ENCODE measurements at regions not wholly inside any gene's neighbourhood (a gene's known extent, or its start where the extent isn't known, plus 50 kb on each side); places are given as distances from the start of the nearest gene placed in this dataset.
A peak's percentile ranks its signal among the peaks of the same experiment; 100 is the strongest.

DNA sequence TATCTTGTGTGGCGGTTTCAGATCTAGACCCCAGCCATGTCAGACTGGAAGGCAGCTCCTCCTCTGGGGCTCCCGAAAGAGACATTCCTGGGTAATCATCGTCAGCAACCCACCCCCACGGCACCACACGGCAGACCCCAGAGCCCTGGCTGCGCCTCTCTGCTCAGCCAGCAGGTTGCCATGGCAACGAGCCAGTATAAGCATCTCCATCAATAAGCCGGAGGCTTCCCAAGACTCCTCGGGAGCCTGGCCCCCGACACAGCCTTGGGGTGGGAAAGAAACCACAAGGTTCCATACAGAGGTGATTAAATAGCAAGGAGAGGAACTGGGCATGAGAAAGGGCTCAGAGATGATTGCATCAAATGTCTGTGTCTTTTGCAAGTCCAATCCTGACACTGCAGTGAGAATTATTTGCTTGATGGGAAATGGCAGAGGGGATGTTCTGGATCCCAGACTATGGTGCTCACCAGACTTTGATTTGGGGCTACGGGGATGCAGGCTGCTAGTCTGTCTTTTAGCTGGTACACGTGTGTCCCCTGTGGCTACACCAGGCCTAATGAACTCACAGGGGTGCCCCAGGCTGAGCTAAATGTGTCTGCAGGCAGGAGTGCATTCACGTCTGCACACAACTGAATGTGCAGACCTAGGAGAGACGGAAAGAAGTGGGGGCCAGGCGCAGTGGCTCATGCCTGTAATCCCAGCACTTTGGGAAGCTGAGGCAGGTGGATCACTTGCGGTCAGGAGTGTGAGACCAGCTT, 320.5 kb upstream of the TNRC6C start:
- no peak for DNase-seq

DNA sequence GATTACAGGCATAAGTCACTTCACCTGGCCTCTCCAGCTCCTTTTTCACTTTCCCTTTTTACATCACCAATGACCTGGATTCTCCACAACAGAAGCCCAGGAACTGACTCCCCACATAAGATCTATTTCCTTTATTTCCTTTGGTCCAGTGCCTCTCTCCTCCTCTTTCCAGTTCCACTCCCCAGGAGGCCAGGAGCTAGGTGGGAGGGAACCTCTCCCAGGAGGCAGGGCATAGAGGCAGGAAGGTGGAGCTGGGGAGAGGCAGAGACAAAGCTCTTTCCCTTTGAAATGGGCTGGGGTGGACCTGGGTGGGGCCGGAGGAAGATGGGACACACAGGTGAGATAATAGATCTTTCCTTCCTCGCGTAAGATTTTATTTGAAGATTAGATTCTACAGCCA, 318.3 kb upstream of the TNRC6C start:
- DNase-seq, result no peak

DNA sequence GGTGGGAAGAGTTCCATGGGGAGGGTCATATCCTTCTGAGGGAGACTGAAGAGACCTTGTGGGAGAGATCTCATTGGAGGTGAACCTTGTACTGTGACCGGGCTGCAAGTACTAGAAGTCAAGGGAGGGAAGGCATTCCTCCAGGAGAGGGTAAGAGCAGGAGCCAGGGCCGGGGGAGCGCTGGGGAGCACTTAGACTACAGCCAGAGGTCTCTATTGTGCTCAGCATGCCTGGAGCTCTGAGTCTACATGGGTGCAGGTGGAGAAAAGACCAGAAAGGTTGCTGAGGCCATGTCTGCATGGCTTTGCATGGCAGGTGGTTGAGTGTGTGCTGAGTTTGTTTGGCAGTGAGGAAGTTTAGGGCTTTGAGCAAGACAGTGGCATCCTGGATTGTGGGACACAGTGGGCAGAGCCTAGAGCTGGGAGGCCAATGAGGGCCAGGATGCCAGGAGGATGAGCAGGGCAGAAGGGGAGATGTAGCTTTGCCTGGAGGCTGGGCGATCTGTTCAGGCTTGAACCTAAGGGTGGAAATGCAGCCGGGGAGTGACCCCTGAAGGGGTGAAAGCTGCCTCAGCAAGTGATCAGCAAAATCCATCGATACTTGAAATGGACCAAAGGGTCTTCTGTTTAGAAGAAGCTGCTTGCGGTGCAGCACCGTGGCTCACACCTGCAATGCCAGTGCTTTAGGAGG, 317.4 kb upstream of the TNRC6C start:
- no peak for DNase-seq

DNA sequence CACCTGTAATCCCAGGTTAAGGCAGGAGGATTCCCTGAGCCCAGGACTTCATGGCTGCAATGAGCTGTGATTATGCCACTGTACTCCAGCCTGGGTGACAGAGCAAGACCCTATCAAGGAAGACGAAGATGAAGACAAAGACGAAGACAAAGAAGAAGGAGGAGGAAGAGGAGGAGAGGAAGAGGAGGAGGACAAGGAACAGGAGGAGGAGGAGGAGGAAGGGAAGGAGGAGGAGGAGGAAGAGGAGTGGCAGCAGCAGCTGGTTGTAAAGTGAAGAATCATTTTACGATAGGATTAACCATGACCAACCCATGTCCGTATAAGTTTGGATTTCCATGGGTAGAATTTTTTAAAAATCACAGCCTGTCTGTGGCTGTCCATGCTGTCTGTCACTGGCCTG, 316.8 kb upstream of the TNRC6C start:
- no peak for DNase-seq

DNA sequence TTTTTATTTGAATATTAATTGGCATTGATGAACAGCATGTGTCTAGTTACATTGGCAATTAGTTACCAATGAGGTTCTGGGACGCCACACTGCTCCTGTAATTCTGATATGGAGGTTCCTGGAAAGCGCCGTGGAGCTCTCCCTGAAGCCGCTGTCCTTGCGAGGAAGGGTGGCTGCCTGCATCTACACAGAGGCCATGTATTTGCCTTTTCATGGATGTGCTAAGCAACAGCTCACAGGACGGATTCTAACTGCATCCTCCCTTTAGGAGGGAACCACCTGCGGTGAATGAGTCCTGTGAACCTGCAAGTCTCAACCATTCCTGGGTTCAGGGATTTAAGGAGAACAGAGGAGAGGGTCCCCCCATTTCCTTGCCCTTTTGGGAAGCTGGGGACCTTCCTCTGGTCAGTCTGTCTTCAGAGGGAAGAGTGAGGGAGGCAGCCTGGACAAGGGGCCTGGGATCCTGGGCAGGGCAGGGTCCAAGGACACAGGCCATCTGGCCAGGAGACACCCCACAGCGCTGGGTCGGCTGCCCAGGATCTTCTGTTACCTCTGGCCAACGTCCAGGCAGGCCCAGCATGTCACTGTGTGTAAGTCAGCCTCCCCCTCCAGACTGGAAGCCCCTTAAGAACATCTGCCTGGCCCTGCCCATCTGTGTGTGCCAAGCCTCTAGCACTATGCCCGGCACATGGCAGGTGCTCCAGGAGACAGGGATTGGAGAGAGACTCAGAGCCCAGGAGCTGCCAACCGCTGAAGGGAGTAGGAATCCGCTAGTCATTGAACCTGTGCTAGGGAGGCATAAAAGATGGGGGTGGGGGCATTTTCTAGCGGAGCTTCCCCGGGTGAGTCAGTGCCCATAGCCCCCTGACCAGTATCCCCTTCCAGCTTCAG, 314.1 kb upstream of the TNRC6C start:
- DNase-seq, result no peak

DNA sequence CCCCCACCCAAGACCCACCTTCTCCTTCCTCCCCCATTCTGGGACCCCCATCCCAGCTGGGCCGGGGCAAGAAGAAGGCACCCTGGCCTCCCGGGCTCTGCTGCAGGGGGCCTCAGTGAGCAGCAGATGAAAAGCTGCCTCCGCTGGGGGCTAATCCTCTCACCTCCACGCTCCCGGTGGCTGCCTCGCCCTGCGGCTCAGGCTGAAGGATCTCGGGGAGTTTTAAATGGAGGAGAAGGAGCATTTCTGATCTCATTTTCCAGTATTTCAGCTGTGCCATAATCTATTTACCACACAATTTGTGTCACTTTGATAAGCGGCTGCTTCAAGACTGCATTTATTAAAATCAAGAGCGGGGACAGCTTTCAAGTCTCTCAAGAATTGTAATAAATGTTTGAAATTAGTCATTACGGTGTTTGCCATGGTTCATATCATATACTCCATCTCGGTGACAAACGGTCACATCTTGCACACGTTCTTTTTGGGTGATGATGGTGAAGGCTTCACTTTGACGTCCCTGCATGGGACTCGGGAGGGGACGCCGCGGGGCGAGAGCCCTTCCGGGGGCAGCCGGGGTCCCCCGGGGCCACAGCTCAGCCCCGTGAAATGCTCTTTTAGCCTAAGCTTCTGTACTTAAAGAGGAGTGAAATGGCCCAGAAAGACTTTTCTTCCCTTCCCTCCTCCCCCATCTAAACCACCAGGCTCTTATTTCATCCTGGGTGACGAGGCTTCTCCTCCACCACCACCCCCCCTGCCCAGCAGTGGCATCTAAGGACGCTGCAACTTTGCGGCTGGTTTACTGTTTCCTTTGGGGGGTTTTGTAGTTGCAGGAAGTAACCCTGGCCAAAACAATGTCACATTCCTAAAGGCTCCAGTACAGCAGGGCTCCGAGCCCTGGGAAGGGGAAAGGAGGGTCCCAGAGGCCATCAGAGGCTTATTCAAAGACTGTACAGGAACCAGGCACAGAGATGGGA, 313.1 kb upstream of the TNRC6C start:
- peak; percentile 79 for DNase-seq

DNA sequence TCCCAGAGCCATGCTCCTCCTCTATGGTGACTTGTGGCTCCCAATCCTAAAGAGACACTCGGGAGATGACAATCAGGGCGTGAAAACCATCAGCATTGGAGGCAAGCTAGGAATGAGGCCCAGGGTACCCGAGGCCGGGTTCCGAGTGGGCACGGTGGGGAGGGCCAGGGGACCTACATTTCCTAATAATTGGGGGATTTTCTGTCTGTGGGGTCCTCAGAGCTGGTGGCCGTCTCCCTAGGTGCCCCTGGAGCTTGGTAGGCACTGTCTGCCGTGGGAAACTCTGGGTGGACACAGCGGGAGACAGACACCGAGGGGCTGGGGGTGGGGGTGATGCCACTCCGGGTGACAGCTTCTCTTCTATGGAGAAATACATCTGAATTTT, 312.5 kb upstream of the TNRC6C start:
- DNase-seq, result no peak

DNA sequence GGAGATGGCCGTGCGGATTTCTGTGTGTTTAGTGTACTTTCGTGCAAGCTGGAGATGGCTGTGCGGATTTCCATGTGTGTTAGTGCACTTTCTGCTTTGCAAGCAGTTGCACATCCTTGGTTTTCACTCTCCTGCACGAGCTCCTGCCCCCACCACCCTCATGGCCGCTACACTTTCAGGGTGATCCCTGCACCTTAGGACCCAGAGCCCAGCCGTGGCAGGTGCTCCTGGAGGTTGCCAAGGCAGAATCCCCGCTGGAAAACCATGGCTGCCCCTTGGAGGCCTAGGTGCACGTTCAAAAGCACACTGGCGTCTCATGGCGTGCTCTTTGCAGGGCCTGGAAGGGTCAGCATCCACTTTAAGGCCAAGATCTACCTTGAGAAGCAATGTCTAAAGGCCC, 311.0 kb upstream of the TNRC6C start:
- DNase-seq, result no peak

DNA sequence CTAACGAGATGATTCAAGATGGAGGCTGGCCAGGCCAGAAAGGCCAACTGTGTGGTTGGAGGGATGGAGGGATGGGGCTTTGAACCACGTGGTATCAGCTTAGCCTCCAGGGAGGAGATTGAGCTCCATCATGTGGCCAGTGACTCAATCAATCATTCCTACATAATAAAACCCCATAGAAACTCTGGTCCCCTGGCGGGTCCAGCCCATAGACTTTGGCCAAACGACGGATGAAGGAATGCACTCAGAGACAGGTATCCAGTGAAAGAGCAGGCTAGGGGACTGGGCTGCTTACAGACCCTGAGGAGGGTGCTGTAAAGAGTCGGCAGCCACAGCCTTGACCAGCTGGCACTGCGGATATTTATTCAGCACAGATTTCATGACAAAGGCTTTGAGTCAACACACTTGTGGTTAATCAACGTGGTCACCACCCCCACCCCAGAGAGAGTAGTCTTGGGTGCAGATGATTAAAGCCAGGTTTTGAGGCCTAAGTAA, 308.7 kb upstream of the TNRC6C start:
- peak; percentile 28 for DNase-seq

DNA sequence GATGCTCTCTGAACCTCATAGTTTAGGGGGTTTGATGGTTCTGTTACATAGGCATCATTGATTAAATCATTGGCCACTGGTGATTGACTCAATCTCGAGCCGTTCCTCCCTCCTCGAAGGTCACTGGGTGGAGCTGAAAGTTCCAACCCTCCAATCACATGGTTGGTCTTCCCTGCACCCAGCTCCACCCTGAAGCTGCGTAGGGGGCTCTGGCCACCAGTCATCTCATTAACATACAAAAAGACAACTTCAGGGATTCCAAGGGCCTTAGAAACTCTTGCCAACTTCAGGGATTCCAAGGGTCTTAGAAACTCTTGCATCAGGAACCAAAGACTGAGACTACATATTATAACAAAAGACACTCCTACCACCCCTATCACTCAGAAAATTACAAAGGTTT, 306.5 kb upstream of the TNRC6C start:
- DNase-seq, result no peak

DNA sequence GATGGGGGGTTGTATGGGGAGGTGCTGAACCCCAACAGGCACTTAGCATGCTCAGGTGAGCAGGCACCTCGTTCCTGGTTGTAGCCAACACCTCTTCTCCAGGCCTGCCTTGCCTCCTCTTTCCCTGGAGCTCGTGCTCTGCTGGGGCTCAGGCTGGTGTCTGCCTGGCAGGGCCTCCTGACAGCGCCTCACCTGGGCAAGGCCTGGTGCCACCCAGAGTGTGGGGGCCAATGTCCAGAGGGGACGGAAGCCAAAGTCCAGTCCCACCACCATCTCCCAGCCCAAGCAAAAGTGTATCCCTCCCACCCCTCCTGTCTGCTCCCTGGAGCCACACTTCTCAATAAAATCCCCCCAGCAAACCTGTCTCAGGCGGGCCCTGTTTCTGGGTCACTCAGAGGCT, 304.2 kb upstream of the TNRC6C start:
- no peak for DNase-seq

DNA sequence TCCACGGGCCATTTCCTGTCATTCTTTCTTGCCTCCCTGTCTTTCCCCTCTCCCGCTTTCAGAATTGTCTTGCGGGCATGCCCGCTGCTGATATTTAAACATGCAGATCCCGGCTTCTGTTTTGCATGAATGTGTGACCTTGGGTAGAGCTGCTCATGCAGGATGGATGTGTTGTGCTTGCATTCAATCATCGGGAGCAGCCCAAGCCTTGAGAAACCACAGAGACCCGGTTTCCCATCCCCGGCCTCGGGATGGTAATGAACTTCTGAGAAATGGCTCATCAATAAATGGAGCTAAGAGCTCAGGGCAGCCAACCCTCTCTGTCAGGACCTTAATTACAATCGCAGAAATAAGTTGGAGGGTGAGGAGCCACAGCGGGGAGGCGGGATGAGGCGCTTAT, 303.7 kb upstream of the TNRC6C start:
- no peak for DNase-seq

DNA sequence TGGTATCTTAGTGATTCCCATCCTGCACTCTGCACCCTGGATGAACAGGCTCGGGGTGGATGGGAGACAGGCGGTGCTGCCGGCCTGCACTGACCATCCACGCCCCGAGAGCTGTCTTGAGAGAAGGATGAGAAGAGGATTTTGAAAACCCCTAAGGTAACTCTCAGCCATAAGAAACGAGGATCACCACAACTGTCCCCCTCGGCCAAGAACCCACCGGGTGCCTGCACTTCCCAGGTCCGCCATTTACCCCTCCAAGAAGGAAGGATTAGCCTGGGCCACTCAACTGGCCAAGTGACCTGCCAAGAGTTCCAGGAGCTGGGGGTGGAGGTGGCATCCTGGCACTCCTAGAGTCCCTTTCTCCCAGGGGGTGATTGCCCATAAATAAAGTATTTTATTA, 302.4 kb upstream of the TNRC6C start:
- DNase-seq, result no peak

DNA sequence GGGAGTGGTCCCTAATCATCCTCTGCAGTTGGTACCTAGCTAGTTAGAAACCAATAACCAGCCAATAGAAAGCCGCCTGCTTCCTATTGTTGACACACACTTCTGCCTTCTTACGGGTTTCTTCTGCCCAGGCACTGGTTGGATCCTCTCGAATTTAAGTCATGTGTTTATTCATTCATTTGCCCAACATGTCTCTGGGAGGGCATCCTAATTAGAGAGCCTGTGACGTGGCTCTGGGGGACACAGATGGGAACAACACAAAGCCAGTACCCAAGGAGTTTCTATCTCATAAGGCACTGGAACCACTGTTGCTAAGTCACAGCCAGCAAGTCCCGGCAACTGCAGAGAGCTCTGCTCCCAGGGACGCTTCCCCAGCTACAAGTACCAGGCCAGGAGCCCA, 300.7 kb upstream of the TNRC6C start:
- DNase-seq, result no peak

DNA sequence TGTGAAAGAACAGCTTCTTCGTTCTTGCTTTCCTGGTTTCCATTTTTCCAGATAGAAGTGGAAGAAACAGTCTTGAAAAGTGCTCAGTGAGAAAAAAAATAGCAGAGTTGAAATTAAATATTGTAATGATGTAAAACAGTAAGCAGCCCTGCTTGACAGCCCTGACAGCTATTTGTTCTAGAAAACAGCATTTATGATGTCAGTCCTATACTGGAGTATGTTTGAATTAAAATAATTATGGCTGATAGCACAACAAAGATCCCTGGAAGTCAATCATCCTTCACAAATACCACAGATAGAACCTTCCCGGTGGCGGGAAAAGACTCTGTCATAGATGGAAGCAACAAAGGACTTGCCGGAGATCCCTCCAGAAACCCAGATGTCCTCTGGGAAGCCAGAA, 298.0 kb upstream of the TNRC6C start:
- DNase-seq, result no peak

DNA sequence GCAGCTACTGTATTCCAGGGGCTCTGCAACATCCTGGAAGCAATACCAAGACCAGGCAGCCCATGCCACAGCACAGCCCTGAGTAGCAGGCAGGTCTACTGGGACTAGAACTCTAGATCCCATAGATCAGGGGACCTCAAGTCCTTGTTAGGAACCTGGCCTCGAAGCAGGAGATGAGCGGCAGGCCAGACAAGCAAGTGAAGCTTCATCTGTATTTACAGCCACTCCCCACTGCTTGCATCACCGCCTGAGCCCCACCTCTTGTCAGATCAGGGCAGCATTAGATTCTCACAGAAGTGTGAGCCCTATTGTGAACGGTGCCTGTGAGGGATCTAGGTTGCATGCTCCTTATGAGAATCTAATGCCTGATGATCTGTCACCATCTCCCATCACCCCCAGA, 295.7 kb upstream of the TNRC6C start:
- no peak for DNase-seq

DNA sequence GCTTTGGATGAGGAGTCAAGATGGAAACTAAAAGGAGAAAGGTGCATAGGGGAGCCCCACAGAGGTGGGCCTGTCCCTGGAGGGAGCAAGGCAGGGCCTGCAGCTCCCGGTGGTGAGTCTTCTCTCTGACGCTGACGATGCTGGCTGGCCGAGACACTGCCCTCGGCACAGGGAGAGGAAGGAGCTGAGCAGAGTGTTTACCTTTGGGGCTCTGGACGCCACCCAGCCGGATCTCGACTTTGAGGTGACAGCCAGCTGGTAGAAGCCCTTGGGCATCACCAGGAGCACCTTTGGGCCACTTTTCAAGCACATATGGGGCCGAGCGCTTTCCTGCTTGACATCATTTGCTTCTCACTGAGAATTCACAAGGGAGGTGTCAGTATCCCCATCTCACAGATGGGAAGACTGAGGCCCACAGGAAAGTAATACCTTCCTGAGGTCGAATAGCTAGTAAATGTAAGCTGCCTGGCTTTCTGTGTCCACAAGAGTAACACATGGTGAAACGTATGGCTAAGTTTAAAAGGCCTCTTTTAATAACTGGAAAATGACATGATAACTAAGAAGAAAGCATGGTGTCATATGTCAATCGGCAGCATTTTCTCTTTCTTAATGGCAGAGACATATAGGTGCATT, 294.3 kb upstream of the TNRC6C start:
- no peak for DNase-seq

DNA sequence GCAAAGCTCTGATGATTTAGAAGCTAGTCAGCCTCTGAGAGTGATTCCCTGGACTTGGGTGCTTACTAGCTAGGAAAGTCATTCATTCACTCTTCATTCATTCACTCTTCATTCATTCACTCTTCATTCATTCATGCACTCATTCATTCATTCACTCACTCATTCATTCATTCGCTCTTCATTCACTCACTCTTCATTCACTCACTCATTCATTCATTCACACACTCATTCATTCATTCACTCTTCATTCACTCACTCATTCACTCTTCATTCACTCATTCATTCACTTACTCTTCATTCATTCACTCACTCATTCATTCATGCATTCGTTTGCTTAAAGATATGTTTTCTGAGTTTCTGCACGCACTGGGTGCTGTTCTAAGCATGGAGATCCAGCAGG, 292.7 kb upstream of the TNRC6C start:
- no peak for DNase-seq

DNA sequence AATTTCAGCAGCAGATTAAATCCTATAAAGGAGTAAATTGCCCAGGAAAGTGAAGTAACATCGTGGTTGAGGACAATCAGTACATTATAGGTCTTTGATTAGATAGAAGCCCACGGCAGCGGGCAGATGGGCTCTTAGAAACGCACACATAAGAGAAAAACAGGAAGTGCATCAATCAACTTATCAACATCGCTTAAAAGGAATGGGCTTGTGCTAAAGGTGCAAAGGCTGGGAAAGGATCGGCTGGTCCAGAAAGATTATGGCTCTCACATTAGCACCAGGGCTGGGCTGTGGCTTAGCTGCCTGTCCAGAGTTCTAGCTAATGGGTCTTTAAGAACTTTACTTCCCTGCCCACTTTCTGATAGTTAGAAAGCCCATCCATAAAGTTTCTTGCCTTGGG, 292.0 kb upstream of the TNRC6C start:
- no peak for DNase-seq

DNA sequence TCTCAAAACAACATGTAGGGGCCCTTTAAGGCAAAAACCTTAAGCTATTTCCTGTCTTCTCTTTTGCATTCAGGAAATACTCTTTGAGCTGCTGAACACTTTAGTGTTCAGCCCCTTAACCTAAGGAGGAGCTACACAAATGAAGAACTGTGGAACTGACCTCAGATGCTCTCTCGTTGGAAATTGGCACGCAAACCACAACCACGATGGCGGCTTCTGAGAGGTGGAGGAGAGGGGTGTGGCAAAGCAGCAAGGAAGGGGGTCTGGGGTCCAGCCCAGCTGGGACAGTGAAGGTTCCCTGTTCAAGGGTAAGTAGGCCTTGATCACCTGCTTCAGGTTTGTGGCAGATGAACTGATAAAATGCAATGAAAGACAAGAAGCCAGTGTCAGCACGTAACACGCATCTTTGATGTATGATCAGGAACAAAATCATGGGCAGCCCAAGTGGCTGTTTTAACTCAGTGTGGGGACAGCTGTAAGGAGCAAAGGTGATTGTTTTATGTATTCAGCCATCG, 291.6 kb upstream of the TNRC6C start:
- DNase-seq, result peak; percentile 85

DNA sequence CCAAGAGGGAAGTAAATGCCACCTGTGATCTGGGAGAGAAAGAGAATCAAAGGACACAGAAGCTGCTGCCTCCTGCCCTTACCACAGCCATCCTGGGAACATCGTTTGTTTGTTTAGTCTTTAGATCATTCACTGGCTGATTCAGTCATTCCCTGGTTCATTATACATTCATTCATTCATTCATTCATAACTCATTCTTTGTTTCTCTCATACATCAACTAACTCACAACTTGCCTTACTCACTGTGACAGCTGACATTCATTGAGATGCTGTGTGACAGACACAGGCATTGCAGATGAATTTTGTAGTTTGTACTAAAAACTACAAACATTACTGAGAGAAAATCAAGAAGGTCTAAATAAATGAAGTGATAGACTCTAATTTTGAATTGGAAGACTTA, 291.0 kb upstream of the TNRC6C start:
- no peak for DNase-seq

DNA sequence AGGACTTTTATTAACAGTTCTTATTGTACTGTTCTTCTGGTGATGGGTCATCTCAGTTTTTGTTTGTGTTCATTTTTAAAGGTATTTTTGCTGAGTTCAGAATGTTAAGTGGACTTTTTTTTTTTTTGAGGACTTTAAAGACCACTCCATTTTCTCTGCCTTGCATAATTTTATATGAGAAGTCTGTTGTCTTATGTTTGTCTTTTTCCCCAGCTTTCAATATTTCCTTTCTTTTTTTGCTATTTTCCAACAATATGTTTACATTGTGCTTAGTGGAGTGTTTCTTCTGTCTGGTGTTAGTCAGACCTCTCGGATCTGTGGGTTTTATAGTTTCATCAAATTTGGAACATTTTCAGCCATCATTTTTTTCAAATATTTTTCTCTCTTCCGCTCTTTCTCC, 290.0 kb upstream of the TNRC6C start:
- DNase-seq, result no peak

All from activated CD4-positive, alpha-beta T cell treated with anti-CD3 and anti-CD28 coated beads, Interleukin-2, Interleukin-6, amounts not matched to agents 100 ng/mL and 50 ng/mL, durations not matched to agents 16 hours and 8 hours (primary cell).